Cardiac muscle cell (in vitro differentiated cells and primary cell): ENCODE measurements at regions not wholly inside any gene's neighbourhood (a gene's known extent, or its start where the extent isn't known, plus 50 kb on each side); places are given as distances from the start of the nearest gene placed in this dataset.

ENCODE experiments used
- DNase-seq, 2 donors: peaks; one replicate each; pipeline versions ENCODE4 v3.0.0 to v3.0.0-alpha.2; 2010 to 2017; ENCODE audit warnings: low read depth in 1 of 2, low spot score in 1 of 2
- H3K27ac ChIP-seq: fragments of 200-600 bp; sonication (generic); 2 replicates; pipeline ENCODE4 v1.5.1; 2016
- H3K27me3 ChIP-seq: fragments of 200-600 bp; sonication (generic); 2 replicates; pipeline ENCODE4 v1.6.0; 2016; ENCODE audit warnings: control low read depth
- H3K36me3 ChIP-seq: fragments of 200-600 bp; sonication (generic); 2 replicates; pipeline ENCODE4 v1.5.1; 2016; ENCODE audit warnings: control low read depth
- H3K4me1 ChIP-seq: fragments of 200-600 bp; sonication (generic); 2 replicates; pipeline ENCODE4 v1.8.1; 2017; ENCODE audit warnings: low read depth, mild to moderate bottlenecking, mixed run types
- H3K4me3 ChIP-seq: fragments of 200-600 bp; sonication (generic); 2 replicates; pipeline ENCODE4 v1.5.1; 2016; ENCODE audit warnings: mild to moderate bottlenecking
- H3K9me3 ChIP-seq: fragments of 200-600 bp; sonication (generic); 2 replicates; pipeline ENCODE4 v1.5.1; 2017; ENCODE audit warnings: low read depth, mild to moderate bottlenecking, control low read depth
- CTCF ChIP-seq: IDR thresholded peaks from 2 replicates; pipeline ENCODE4 v1.5.1; 2012; ENCODE audit warnings: low read depth, mild to moderate bottlenecking, low read length

GRCh38 chr1:198943484-198944187, 304.8 kb downstream of the PTPRC start:
- no peaks in the 10 kb centered on the region for H3K9me3 ChIP-seq
- H3K4me3 ChIP-seq, result no peak overlapping the region
- DNase-seq, result no peak
- no peaks in the 10 kb centered on the region for H3K36me3 ChIP-seq
- H3K27ac ChIP-seq, result no peak overlapping the region
- no peaks in the 10 kb centered on the region for H3K4me1 ChIP-seq
- TF ChIP-seq CTCF, result no peak
- H3K27me3 ChIP-seq, result no peaks in the 10 kb centered on the region

- Histone ChIP-seq H3K27ac (no peak overlapping the region), H3K36me3 (no peaks in the 10 kb centered on the region), H3K4me1 (no peaks in the 10 kb centered on the region), H3K27me3 (no peaks in the 10 kb centered on the region), H3K4me3 (no peak overlapping the region), H3K9me3 (peaks cover 2% of the 10 kb centered on the region)
- no peak for DNase-seq
- no peak for TF ChIP-seq CTCF
Observed at GRCh38 chr1:198947456-198947855, 308.6 kb downstream of the PTPRC start.

- DNase-seq, result no peak
Observed at GRCh38 chr1:198948895-198949659, 310.2 kb downstream of the PTPRC start.

GRCh38 chr1:198950036-198950435, 311.2 kb downstream of the PTPRC start:
- H3K36me3 ChIP-seq, result no peaks in the 10 kb centered on the region
- no peaks in the 10 kb centered on the region for H3K4me1 ChIP-seq
- H3K27ac ChIP-seq, result no peak overlapping the region
- DNase-seq, result no peak
- peaks cover 2% of the 10 kb centered on the region for H3K9me3 ChIP-seq
- no peaks in the 10 kb centered on the region for H3K27me3 ChIP-seq
- no peak for TF ChIP-seq CTCF
- H3K4me3 ChIP-seq, result no peak overlapping the region

More at GRCh38 chr1:198948895-198949659, 310.2 kb downstream of the PTPRC start:
- no peaks in the 10 kb centered on the region for H3K27me3 ChIP-seq
- no peak overlapping the region for H3K27ac ChIP-seq
- H3K9me3 ChIP-seq, result peaks cover 2% of the 10 kb centered on the region
- TF ChIP-seq CTCF, result no peak
- H3K4me3 ChIP-seq, result no peak overlapping the region
- H3K36me3 ChIP-seq, result no peaks in the 10 kb centered on the region
- H3K4me1 ChIP-seq, result no peaks in the 10 kb centered on the region

- H3K27ac ChIP-seq, result no peak overlapping the region
- H3K4me3 ChIP-seq, result no peak overlapping the region
Observed at GRCh38 chr1:198955085-198955484, 316.2 kb downstream of the PTPRC start.

More at GRCh38 chr1:198955085-198955484, 316.2 kb downstream of the PTPRC start:
- TF ChIP-seq CTCF, result no peak
- Histone ChIP-seq H3K4me1 (no peaks in the 10 kb centered on the region), H3K36me3 (no peaks in the 10 kb centered on the region), H3K9me3 (peaks cover 2% of the 10 kb centered on the region), H3K27me3 (no peaks in the 10 kb centered on the region)
- DNase-seq, result no peak
